Esophagus squamous epithelium (tissue), 4 donors: ENCODE measurements at regions not wholly inside any gene's neighbourhood (a gene's known extent, or its start where the extent isn't known, plus 50 kb on each side); places are given as distances from the start of the nearest gene placed in this dataset.

Experiments used
- CTCF ChIP-seq, 6 experiments: fragments of 450-650 bp in 4 of 6; fragments of 200-600 bp in 2 of 6; sonication (generic) in 2 of 6; IDR thresholded peaks; one replicate each; pipeline ENCODE4 v1.5.1; 2016 to 2019; ENCODE audit warnings: antibody characterized with exemption in 6 of 6, mild to moderate bottlenecking in 4 of 6, moderate library complexity in 4 of 6
- POLR2A ChIP-seq, 4 donors: fragments of 450-650 bp; IDR thresholded peaks; one replicate each; pipeline ENCODE4 v1.6.1; 2017; ENCODE audit warnings: antibody characterized with exemption in 4 of 4, mild to moderate bottlenecking in 4 of 4, moderate library complexity in 3 of 4

- TF ChIP-seq POLR2A (IDR thresholded peaks at IDR 0.05) (no peak), CTCF (IDR thresholded peaks at IDR 0.05) (no peak)
These were observed 340.2 kb downstream of the HACE1 start for GRCh38 chr6:104519566-104519965.
